Choroid plexus epithelial cell (primary cell): ENCODE measurements at regions not wholly inside any gene's neighbourhood (a gene's known extent, or its start where the extent isn't known, plus 50 kb on each side); places are given as distances from the start of the nearest gene placed in this dataset.

Source experiments
- DNase-seq: peaks from one replicate; pipeline ENCODE4 v3.0.0-alpha.2; 2010; ENCODE audit warnings: low read depth
- H3K4me3 ChIP-seq: 2 replicates; pipeline ENCODE4 v1.5.1; 2011; ENCODE audit warnings: low read depth, mild to moderate bottlenecking, control low read depth, low read length, moderate library complexity
- CTCF ChIP-seq: conservative IDR thresholded peaks from 2 replicates; pipeline ENCODE4 v1.5.1; 2011; ENCODE audit warnings: low read depth, mild to moderate bottlenecking, control low read depth, inconsistent platforms, low read length, moderate library complexity

DNA sequence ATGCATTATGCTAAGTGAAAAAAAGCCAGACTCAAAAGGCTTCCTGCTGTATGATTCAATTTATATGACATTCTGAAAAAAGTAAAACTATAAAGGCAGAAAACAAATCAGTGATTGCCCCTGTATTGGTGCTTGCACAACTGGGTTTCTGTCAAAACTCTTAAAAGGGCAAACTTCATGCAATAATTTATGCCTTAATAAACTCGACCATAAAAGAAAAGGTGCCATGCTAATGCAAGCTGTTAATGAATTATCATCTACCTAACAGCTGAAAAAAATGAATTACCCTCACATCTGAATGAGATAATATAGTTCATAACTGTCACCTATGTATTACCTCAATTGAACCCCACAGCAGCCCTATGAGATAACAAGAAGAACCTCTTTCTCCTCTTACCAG lies 120.8 kb upstream of the ATP1A1 start:
- no peak for TF ChIP-seq CTCF
- no peak overlapping the region for H3K4me3 ChIP-seq
- no peak for DNase-seq

GRCh38 chr1:116252785-116253184 lies 120.3 kb upstream of the ATP1A1 start:
- no peak for DNase-seq
- no peak overlapping the region for H3K4me3 ChIP-seq
- TF ChIP-seq CTCF, result no peak

GRCh38 chr1:116253566-116254382 lies 119.3 kb upstream of the ATP1A1 start:
- no peak overlapping the region for H3K4me3 ChIP-seq
- TF ChIP-seq CTCF, result no peak
- no peak for DNase-seq

DNA sequence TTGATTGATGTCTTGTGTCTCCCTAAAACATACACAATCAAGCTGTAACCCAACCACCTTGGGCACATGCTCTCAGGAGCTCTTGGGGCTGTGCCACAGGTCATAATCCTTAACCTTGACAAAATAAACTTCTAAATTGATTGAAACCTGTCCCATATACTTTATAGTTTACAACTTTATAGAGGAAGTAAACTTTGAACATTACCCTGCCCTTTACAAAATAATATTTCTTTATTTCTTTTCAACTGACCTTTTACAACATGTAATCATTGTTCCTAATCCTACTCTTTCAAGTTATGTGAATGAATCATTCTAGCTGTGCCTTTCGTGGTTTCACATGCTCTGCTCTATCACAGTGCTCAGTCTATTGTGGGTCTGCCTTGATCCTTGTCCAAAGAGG lies 118.3 kb upstream of the ATP1A1 start:
- TF ChIP-seq CTCF, result no peak
- no peak overlapping the region for H3K4me3 ChIP-seq
- peak; percentile 1 for DNase-seq

DNA sequence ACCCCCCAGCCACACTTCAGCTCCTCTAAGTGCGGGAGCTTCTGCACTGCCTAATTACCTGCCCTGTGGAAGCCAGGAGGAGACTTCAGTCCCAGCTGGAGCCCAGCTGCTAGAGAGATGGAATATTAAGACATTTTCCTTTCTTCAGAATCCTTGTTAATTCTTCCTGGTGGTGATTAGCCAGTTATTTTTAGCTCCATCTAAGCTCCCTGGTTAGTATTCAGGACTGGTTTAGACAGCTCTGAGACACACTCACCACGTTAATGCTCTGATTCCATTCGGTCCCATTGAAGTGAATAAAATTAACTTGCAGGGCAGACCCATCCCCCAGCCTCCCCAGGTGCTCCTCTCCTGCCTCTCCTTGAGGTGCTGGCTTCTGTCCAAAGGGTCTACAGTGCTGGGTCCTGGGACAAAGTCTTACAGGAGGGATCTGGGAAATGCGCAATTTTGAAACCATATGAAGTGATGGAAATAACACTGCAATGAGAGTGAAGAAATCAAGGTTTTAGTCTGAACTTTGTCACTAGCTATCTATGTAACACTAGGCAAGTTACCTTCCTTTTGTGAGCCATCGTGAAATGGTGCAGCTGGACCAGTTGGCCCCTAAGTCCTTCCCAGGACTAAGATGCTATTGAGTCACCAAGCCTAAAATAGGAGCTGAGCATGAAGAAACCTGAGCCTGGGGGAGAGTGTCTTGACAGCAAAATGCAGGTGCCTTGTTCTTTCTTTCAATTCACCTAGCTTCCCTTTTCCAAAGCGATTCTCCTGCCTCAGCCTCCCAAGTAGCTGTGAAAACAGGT lies 117.4 kb upstream of the ATP1A1 start:
- no peak for TF ChIP-seq CTCF
- H3K4me3 ChIP-seq, result no peak overlapping the region
- DNase-seq, result no peak

- H3K4me3 ChIP-seq, result no peak overlapping the region
- TF ChIP-seq CTCF, result no peak
- peak; percentile 1 for DNase-seq
Observed at GRCh38 chr1:116256286-116256649, 116.8 kb upstream of the ATP1A1 start.
